ENCODE measurements at regions not wholly inside any gene's neighbourhood (a gene's known extent, or its start where the extent isn't known, plus 50 kb on each side); places are given as distances from the start of the nearest gene placed in this dataset.

DNA sequence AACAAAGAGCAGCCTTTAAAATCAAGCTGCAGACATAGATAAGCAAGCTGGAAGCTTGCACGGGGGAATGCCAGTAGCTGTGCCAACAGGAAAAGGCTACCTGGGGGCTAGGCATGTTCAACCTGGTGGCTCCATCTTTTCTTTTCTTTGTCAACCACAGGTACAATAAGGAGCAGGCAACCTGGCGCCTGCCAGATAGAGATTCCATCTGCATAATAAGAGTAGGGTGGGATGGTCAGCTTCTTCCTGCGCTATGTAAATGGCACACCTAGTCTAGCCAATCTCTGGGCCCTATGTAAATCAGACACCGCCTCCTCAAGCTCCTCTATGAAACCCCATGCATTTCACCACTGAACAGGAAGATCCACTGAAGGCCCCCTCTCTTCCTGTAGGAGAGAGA, 87.4 kb upstream of the PKP2 start:
- H3K79me2 ChIP-seq (ENCODE audit: insufficient read depth, low read depth, low read length) = no peaks in the 10 kb centered on the region
- H3K4me1 ChIP-seq (ENCODE audit: insufficient read depth, low read length, poor library complexity, severe bottlenecking) = no peaks in the 10 kb centered on the region
- intact Hi-C loops (cut with micrococcal nuclease; ENCODE audit: unreplicated experiment) = no loop called here
- H3K4me2 ChIP-seq (ENCODE audit: low read length) = no peak overlapping the region
- H3K4me3 ChIP-seq (ENCODE audit: low read depth, low read length, poor library complexity, severe bottlenecking) = no peak overlapping the region
- no peaks in the 10 kb centered on the region for H3K9me2 ChIP-seq (ENCODE audit: insufficient read depth, low read length)
- no peak overlapping the region for H2AFZ ChIP-seq (ENCODE audit: low read length)
- no peak for TF ChIP-seq EZH2phosphoT487 (IDR thresholded peaks at IDR 0.05; ENCODE audit: borderline replicate concordance, low read depth, low read length)
- TF ChIP-seq, protein P1, sequence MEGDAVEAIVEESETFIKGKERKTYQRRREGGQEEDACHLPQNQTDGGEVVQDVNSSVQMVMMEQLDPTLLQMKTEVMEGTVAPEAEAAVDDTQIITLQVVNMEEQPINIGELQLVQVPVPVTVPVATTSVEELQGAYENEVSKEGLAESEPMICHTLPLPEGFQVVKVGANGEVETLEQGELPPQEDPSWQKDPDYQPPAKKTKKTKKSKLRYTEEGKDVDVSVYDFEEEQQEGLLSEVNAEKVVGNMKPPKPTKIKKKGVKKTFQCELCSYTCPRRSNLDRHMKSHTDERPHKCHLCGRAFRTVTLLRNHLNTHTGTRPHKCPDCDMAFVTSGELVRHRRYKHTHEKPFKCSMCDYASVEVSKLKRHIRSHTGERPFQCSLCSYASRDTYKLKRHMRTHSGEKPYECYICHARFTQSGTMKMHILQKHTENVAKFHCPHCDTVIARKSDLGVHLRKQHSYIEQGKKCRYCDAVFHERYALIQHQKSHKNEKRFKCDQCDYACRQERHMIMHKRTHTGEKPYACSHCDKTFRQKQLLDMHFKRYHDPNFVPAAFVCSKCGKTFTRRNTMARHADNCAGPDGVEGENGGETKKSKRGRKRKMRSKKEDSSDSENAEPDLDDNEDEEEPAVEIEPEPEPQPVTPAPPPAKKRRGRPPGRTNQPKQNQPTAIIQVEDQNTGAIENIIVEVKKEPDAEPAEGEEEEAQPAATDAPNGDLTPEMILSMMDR (conservative IDR thresholded peaks at IDR 0.05; ENCODE audit: low read length) = no peak
- DNase-seq (ENCODE audit: low spot score) = no peak
- no peak overlapping the region for H3K27ac ChIP-seq (ENCODE audit: low read depth, low read length, poor library complexity, severe bottlenecking)
- ChIA-PET CTCF (ENCODE audit: unreplicated experiment) (no interaction called here), POLR2A (no interaction called here)
- no peaks in the 10 kb centered on the region for H4K20me1 ChIP-seq (ENCODE audit: insufficient read depth, low read length)
- no peaks in the 10 kb centered on the region for H3K9me3 ChIP-seq (ENCODE audit: low read length)
- H3K36me3 ChIP-seq (ENCODE audit: insufficient read depth, low read length) = no peaks in the 10 kb centered on the region
- BruUV-seq (replicated peaks) = no TSS peak

DNA sequence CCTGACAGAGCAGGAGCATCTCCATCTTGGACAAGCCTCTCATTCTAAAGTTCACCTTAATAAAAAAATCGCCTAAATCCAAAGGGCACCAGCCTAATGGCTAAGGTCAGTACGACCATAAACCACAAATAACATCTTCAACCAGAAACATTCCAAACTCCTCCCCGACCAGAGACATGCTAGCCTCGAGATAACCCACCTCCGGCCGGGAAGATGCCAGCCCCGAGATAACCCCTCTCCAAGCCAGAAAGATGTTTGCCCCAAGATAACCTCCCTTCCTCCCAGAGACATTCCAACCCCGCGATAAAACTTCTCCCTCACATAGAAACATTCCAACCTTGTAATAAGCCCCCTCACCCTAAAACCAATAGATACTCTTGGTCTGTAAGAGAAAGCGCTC, 86.8 kb upstream of the PKP2 start:
- BruUV-seq (replicated peaks) = no TSS peak
- H3K79me2 ChIP-seq (ENCODE audit: insufficient read depth, low read depth, low read length) = no peaks in the 10 kb centered on the region
- no peaks in the 10 kb centered on the region for H3K4me1 ChIP-seq (ENCODE audit: insufficient read depth, low read length, poor library complexity, severe bottlenecking)
- H3K9me3 ChIP-seq (ENCODE audit: low read length) = no peaks in the 10 kb centered on the region
- DNase-seq (ENCODE audit: low spot score) = no peak
- no peak overlapping the region for H3K27ac ChIP-seq (ENCODE audit: low read depth, low read length, poor library complexity, severe bottlenecking)
- ChIA-PET POLR2A (interaction anchor here (0.5 to 1.0 kb wide), 2 partner anchors 32 to 50 kb away, joined by 3 to 4 read pairs; no protein-coding TSS in a partner anchor), CTCF (ENCODE audit: unreplicated experiment) (no interaction called here)
- no peak overlapping the region for H2AFZ ChIP-seq (ENCODE audit: low read length)
- no peaks in the 10 kb centered on the region for H3K36me3 ChIP-seq (ENCODE audit: insufficient read depth, low read length)
- H3K4me3 ChIP-seq (ENCODE audit: low read depth, low read length, poor library complexity, severe bottlenecking) = no peak overlapping the region
- no peak overlapping the region for H3K4me2 ChIP-seq (ENCODE audit: low read length)
- intact Hi-C loops (cut with micrococcal nuclease; ENCODE audit: unreplicated experiment) = no loop called here
- no peaks in the 10 kb centered on the region for H3K9me2 ChIP-seq (ENCODE audit: insufficient read depth, low read length)
- TF ChIP-seq, protein P1 (conservative IDR thresholded peaks at IDR 0.05; ENCODE audit: low read length) = no peak
- TF ChIP-seq EZH2phosphoT487 (IDR thresholded peaks at IDR 0.05; ENCODE audit: borderline replicate concordance, low read depth, low read length) = no peak
- no peaks in the 10 kb centered on the region for H4K20me1 ChIP-seq (ENCODE audit: insufficient read depth, low read length)

DNA sequence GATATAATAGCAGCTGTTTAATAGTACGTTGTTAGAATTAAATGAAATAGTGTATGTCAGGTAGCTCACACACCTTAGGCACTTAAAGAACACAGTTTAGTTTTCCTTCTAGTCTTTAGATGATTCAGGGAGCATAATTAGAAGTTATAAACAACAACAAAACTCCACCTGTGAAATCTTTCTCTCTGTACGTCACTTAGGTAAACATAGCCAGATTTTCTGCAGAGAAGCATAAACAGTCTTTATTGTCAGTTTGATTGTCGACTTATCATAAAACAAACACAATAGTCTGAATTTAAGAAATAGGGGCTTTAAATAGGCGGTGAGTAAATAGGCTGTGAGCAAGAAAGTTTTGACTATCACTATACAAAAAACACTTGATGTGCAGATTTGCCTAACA, 84.6 kb upstream of the PKP2 start:
- no peak for DNase-seq (ENCODE audit: low spot score)
- Histone ChIP-seq H3K4me2 (ENCODE audit: low read length) (no peak overlapping the region), H3K4me1 (ENCODE audit: insufficient read depth, low read length, poor library complexity, severe bottlenecking) (no peaks in the 10 kb centered on the region), H2AFZ (ENCODE audit: low read length) (no peak overlapping the region), H3K27ac (ENCODE audit: low read depth, low read length, poor library complexity, severe bottlenecking) (no peak overlapping the region), H3K36me3 (ENCODE audit: insufficient read depth, low read length) (no peaks in the 10 kb centered on the region), H3K9me3 (ENCODE audit: low read length) (no peaks in the 10 kb centered on the region), H3K9me2 (ENCODE audit: insufficient read depth, low read length) (no peaks in the 10 kb centered on the region), H3K4me3 (ENCODE audit: low read depth, low read length, poor library complexity, severe bottlenecking) (no peak overlapping the region), H3K79me2 (ENCODE audit: insufficient read depth, low read depth, low read length) (no peaks in the 10 kb centered on the region), H4K20me1 (ENCODE audit: insufficient read depth, low read length) (no peaks in the 10 kb centered on the region)
- POLR2A ChIA-PET = no interaction called here
- intact Hi-C loops (cut with micrococcal nuclease; ENCODE audit: unreplicated experiment) = no loop called here
- BruUV-seq (replicated peaks) = no TSS peak
- CTCF ChIA-PET (ENCODE audit: unreplicated experiment) = no interaction called here
- TF ChIP-seq EZH2phosphoT487 (IDR thresholded peaks at IDR 0.05; ENCODE audit: borderline replicate concordance, low read depth, low read length) = no peak
- TF ChIP-seq, protein P1 (conservative IDR thresholded peaks at IDR 0.05; ENCODE audit: low read length) = no peak
